Keratinocyte (primary cell): ENCODE measurements at regions not wholly inside any gene's neighbourhood (a gene's known extent, or its start where the extent isn't known, plus 50 kb on each side); places are given as distances from the start of the nearest gene placed in this dataset.

ENCODE experiments used
- CTCF ChIP-seq, 3 experiments: IDR thresholded peaks in 1 of 3; conservative IDR thresholded peaks in 1 of 3; optimal IDR thresholded peaks in 1 of 3; 2 replicates in 2 of 3; 3 replicates in 1 of 3; pipeline versions ENCODE3 to v1.5.1; 2011; ENCODE audit warnings: low read length in 3 of 3, mild to moderate bottlenecking in 3 of 3, moderate library complexity in 2 of 3, control low read depth in 1 of 3, inconsistent platforms in 1 of 3; ENCODE audit not compliant: insufficient read depth in 2 of 3; ENCODE audit errors: extremely low read depth in 1 of 3
- EZH2 ChIP-seq: IDR thresholded peaks from one replicate; pipeline ENCODE4 v1.6.1; 2012; ENCODE audit warnings: inconsistent platforms, mild to moderate bottlenecking, low read length, moderate library complexity

GRCh38 chr2:220932041-220932440, 640.1 kb downstream of the EPHA4 start:
- TF ChIP-seq CTCF (optimal IDR thresholded peaks at IDR 0.05 in 1 of 3, IDR thresholded peaks at IDR 0.05 in 1 of 3, conservative IDR thresholded peaks at IDR 0.05 in 1 of 3; ENCODE audit: extremely low read depth in 1 of 3, insufficient read depth in 2 of 3, low read length in 3 of 3) (no peak), EZH2 (no peak)
